Coronary artery (tissue), 2 donors: ENCODE measurements at regions not wholly inside any gene's neighbourhood (a gene's known extent, or its start where the extent isn't known, plus 50 kb on each side); places are given as distances from the start of the nearest gene placed in this dataset.

Experiments used
- DNase-seq: peaks from one replicate; pipeline ENCODE4 v3.0.0-alpha.2; 2017; ENCODE audit warnings: low spot score
- H3K27ac ChIP-seq, 2 donors: fragments of 200-600 bp; sonication (generic); one replicate each; pipeline ENCODE4 v1.5.1; 2016 to 2019
- H3K4me3 ChIP-seq: fragments of 200-600 bp; sonication (generic); 2 replicates; pipeline ENCODE4 v1.5.1; 2016; ENCODE audit warnings: mild to moderate bottlenecking, moderate library complexity
- CTCF ChIP-seq: fragments of 200-600 bp; sonication (generic); IDR thresholded peaks from one replicate; pipeline ENCODE4 v1.5.1; 2019; ENCODE audit warnings: antibody characterized with exemption

- Histone ChIP-seq H3K27ac (no peak overlapping the region), H3K4me3 (no peak overlapping the region)
- no peak for TF ChIP-seq CTCF
- no peak for DNase-seq
These were observed 132.3 kb downstream of the CCDC59 start for GRCh38 chr12:82225871-82226270.

GRCh38 chr12:82223426-82223825 is 134.8 kb downstream of the CCDC59 start:
- Histone ChIP-seq H3K4me3 (no peak overlapping the region), H3K27ac (no peak overlapping the region)
- no peak for DNase-seq
- no peak for TF ChIP-seq CTCF

- DNase-seq: no peak
- TF ChIP-seq CTCF: no peak
- Histone ChIP-seq H3K4me3 (no peak overlapping the region), H3K27ac (no peak overlapping the region)
These were observed 141.7 kb downstream of the CCDC59 start for GRCh38 chr12:82216475-82216874.

- no peak for TF ChIP-seq CTCF
- H3K4me3 ChIP-seq: no peak overlapping the region
- H3K27ac ChIP-seq: no peak overlapping the region
- DNase-seq: no peak
These were observed 144.4 kb downstream of the CCDC59 start for GRCh38 chr12:82213761-82214160.

- TF ChIP-seq CTCF: no peak
- no peak overlapping the region for H3K4me3 ChIP-seq
- DNase-seq: no peak
- no peak overlapping the region for H3K27ac ChIP-seq
These were observed 147.3 kb downstream of the CCDC59 start for GRCh38 chr12:82210882-82211281.

GRCh38 chr12:82209533-82209932 is 148.7 kb downstream of the CCDC59 start:
- no peak for TF ChIP-seq CTCF
- Histone ChIP-seq H3K4me3 (no peak overlapping the region), H3K27ac (no peak overlapping the region)
- no peak for DNase-seq

GRCh38 chr12:82207556-82207955 is 150.6 kb downstream of the CCDC59 start:
- TF ChIP-seq CTCF: no peak
- Histone ChIP-seq H3K4me3 (no peak overlapping the region), H3K27ac (no peak overlapping the region)
- no peak for DNase-seq
